ENCODE measurements at regions not wholly inside any gene's neighbourhood (a gene's known extent, or its start where the extent isn't known, plus 50 kb on each side); places are given as distances from the start of the nearest gene placed in this dataset.

DNA sequence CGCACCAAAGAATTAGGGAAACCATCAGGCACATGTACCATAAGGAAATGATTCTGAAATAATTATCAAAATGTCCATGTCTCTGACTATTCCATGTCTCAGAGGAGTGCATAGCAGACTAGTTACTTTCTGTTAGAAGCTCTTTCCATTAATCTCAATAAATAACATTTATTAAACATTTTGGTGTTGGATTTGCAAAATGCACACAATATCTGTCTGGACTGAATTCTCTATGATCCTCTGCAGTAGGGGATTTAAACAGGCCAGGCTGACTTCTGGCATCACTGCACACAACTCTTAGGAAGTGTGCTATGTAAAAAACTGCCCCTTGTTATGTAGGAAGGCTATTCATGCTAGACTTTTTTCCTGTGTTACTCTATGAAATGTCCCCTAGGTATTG lies 283.3 kb upstream of the CDH5 start:
- TF ChIP-seq, protein P1, sequence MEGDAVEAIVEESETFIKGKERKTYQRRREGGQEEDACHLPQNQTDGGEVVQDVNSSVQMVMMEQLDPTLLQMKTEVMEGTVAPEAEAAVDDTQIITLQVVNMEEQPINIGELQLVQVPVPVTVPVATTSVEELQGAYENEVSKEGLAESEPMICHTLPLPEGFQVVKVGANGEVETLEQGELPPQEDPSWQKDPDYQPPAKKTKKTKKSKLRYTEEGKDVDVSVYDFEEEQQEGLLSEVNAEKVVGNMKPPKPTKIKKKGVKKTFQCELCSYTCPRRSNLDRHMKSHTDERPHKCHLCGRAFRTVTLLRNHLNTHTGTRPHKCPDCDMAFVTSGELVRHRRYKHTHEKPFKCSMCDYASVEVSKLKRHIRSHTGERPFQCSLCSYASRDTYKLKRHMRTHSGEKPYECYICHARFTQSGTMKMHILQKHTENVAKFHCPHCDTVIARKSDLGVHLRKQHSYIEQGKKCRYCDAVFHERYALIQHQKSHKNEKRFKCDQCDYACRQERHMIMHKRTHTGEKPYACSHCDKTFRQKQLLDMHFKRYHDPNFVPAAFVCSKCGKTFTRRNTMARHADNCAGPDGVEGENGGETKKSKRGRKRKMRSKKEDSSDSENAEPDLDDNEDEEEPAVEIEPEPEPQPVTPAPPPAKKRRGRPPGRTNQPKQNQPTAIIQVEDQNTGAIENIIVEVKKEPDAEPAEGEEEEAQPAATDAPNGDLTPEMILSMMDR (IDR thresholded peaks at IDR 0.05; ENCODE audit: insufficient read depth, low read length): no peak
- no peak for TF ChIP-seq POLR2AphosphoS5 (IDR thresholded peaks at IDR 0.05; ENCODE audit: low read depth)
- TF ChIP-seq, protein P2, sequence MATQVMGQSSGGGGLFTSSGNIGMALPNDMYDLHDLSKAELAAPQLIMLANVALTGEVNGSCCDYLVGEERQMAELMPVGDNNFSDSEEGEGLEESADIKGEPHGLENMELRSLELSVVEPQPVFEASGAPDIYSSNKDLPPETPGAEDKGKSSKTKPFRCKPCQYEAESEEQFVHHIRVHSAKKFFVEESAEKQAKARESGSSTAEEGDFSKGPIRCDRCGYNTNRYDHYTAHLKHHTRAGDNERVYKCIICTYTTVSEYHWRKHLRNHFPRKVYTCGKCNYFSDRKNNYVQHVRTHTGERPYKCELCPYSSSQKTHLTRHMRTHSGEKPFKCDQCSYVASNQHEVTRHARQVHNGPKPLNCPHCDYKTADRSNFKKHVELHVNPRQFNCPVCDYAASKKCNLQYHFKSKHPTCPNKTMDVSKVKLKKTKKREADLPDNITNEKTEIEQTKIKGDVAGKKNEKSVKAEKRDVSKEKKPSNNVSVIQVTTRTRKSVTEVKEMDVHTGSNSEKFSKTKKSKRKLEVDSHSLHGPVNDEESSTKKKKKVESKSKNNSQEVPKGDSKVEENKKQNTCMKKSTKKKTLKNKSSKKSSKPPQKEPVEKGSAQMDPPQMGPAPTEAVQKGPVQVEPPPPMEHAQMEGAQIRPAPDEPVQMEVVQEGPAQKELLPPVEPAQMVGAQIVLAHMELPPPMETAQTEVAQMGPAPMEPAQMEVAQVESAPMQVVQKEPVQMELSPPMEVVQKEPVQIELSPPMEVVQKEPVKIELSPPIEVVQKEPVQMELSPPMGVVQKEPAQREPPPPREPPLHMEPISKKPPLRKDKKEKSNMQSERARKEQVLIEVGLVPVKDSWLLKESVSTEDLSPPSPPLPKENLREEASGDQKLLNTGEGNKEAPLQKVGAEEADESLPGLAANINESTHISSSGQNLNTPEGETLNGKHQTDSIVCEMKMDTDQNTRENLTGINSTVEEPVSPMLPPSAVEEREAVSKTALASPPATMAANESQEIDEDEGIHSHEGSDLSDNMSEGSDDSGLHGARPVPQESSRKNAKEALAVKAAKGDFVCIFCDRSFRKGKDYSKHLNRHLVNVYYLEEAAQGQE (IDR thresholded peaks at IDR 0.05; ENCODE audit: insufficient replicate concordance, low read depth): no peak
